HG03139 (cell line): ENCODE measurements at regions not wholly inside any gene's neighbourhood (a gene's known extent, or its start where the extent isn't known, plus 50 kb on each side); places are given as distances from the start of the nearest gene placed in this dataset.
"Not testable (repeated sequence)": the region's sequence is repeated elsewhere in the genome, so short reads cannot be mapped to it uniquely, and the experiment has no call there.

Experiments
- ATAC-seq: cut with Tn5 transposase; IDR thresholded peaks from one replicate; pipeline ENCODE4 v1.9.1; 2021; ENCODE audit not compliant: unreplicated experiment

DNA sequence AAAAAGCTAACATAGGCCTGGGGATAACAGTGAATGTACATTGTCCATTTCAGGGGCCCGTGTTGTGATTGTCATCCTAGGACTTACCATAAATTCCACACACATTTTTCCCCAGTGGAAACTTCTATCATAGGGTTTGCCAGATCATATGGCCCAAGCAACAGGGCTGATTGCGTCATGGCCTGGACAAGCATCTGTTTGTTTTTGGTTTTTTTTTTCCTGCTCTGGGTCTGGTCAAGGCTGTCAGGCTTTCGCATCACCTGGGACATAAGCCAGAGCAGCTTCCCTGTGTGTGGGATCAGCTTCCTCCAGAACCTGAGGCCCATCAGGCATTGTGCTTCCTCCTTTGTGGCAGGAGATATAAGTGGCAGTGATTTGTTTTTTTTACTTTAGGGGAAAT lies 598.5 kb upstream of the USP24 start:
- no peak for ATAC-seq

DNA sequence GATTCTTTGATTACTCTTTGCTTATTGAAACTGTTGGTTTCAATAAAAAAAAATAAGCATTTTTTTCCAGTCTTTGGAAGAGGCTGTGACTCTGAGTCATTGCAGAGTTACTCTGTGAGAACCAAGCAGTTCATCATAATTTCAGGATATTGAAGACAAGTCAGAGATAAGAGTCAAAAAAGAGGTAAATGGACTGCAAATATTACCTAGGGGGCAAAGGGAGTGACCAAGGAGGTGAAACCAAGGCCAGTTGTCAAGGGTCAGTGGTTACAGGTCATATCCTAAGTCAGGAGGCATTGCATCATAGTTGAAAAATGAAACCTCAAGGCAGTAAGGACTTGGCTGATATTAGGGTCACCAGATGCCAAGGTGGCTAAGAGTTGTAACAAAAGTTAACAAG lies 597.1 kb upstream of the USP24 start:
- no peak for ATAC-seq

DNA sequence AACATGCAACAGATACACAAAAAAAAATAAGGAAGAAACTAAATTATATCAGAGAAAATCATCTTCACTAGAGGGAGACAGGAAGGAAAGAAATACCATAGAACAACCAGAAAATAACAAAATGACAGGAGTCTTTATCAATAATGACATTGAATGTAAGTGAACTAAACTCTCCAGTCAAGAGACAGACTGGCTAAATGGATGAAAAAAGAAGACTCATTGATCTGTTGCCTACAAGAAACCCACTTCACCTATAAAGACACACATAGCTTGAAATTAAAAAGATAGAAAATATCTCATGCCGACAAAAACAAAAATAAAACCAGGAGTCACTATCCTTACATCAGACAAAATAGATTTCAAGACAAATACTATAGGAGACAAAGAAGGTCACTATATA lies 593.1 kb upstream of the USP24 start:
- ATAC-seq: no peak

DNA sequence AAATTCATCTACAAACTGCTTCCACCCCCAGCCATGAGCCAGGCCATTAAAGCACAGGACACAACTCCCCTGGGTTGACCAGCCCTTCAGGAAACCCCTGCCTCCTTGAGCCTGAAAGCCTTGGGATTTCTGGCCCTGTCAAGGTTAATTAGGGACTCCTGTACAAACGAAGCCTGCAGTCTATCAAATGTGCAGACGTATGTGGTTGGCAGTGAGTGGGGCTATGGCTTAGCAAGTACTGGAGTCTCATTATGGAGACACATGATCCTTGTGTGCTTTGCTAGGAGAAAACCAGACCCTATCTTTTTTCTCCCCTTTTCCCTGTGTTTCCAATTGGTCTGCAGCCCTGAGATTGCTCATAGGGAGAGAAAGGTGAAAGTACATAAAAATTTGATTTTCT lies 588.3 kb upstream of the USP24 start:
- ATAC-seq: no peak

DNA sequence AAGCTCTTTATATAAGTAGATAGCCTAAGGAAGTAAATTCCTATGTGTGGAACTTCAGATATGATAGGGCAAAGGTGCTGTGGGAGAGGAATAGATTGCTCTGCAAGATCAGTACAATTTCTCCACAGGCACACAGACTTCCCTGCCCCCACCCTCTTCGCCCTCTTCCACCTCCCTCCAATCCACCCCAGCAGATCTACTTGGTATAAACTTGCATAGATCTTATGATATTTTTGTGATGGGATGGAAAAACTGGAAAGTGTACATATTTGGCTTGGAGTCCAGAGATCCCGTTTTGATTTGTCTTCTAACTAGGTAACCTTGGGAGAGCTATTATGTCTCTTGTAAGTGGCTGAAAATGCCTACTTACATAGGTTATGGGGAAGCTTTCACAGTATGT lies 586.3 kb upstream of the USP24 start:
- ATAC-seq: no peak

DNA sequence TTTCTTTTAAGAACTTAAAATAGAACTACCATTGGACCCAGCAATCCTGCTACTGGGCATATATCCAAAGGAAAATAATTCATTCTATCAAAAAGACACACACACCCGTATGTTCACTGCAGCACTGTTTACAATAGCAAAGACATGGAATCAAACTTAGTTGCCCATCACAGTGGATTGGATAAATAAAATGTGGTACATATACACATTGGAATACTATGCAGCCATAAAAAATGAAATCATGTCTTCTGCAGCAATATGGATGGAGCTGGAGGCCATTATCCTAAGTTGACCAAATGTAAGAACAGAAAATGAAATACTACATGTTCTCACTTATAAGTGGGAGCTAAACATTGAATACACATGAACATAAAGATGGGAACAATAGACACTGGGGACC lies 585.3 kb upstream of the USP24 start:
- no peak for ATAC-seq

DNA sequence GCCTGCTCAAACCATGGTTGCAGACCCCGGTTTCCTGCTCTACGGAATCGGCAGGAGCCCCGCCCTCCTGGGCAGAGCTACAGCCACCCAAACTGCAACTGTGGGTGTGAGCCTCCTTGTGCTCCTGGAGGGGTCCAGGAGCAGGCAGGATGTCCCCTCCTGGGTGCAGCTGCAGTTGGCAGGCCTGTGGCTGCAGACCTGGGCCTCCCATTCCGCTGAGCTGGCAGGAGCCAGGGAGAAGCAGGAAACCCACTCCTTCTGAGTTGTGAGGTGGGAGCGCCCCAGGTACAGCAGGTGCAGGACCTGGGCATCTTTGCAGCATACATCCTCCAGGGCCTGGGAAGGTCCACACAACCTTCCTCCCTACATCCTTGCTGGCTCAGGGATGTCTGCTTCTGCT lies 578.7 kb upstream of the USP24 start:
- no peak for ATAC-seq

DNA sequence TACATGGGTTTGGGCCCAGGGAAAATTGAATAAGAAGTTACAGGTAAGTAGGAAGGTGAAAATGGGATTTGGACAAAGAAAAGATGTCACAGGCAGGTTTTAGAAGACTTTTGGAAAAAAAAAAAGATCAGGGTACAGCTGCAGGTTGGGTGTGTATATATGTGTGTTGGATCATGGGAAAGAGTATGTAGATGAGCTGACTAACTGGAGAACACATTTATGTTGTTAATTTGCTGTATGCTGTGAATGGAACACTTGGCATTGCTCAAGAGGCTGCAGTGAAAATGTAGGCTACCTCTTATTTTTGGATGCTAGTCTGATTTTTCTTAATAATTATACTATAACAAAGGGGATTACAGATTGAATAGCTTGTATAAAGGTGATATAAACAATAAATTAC lies 577.7 kb upstream of the USP24 start:
- ATAC-seq: no peak

DNA sequence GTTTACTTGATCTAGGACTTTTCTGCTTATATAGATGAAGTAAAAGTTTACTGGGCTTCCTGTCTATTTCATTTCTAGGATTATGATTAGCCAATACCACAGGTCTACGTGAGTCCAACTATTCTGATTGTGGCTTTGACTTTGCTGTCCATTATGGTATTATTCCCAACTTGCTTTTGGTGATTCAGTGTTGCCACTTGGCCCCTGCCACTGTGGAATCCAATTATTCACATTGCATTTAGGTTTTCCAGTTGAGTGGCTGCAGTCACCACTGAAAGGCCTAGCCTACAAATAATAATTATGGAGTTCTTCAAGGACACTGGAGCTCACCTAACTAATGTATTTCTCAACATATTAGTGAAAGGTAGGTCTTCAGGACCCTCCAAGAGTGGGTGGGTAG lies 574.3 kb upstream of the USP24 start:
- ATAC-seq: no peak

DNA sequence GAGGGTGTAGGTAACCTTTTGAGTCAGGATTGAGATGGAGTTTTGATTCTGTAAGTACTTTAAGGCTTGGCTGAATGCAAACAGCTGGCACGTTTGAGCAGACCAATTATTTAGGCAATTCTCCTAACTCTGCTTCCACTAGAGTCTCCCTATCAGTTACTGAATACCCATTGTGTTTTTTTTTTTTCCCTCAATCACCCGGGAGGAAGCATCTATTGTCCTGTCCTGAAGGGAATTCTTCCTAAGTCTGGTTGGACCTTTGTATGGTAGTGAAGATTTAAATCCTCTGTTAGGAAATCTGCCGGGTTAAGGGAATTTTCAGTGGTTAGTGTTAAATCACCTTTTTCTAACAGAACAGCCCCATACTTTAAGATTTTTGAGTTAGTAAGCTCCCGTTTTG lies 571.2 kb upstream of the USP24 start:
- ATAC-seq: no peak

DNA sequence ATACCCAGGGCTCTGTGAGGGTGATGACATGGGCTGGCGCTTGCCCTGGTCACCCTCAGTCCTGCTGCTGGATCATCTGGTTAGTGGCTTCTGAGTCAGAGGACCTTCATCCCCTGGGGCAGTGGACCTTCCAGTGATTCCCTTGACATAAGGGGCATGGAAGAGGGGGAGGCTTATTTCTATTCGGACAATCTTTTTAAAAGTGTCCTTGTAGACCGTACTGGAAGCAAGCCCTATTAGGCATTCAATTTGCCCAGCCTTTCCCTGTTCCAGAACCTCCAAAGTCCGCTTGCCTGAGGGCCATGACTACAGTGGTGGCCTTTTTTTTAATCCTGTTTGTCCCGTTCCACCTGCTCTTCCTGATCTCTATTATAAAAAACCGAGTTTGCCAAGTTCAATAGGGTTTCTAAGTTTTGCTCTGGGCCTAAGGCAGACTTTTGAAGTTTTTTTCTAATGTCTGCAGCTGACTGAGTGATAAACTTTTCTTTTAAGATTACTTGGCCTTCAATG lies 569.8 kb upstream of the USP24 start:
- not testable (repeated sequence) for ATAC-seq

DNA sequence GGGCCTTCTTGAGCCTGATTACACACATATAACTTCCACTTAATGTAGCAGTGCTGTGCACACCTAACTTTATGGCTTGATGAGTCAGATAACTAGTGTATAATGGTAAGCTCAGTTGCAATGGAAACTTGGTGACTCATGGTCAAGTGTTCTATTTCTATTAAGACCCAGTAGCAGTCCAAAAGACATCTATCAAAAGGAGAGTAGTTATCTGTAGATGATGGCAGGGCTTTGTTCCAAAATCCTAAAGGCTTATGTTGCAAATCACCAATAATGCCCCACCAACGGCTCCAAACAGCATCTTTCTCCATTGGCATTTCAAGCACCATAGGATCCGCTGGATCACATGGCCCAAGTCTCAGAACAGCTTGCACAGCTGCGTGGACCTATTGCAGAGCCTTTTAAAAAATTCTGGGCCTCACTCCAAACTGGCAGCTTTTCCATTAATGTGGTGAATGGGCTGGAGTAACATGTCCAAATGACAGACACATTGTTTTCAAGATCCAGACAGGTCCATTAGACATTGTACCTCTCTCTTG lies 566.8 kb upstream of the USP24 start:
- no peak for ATAC-seq

DNA sequence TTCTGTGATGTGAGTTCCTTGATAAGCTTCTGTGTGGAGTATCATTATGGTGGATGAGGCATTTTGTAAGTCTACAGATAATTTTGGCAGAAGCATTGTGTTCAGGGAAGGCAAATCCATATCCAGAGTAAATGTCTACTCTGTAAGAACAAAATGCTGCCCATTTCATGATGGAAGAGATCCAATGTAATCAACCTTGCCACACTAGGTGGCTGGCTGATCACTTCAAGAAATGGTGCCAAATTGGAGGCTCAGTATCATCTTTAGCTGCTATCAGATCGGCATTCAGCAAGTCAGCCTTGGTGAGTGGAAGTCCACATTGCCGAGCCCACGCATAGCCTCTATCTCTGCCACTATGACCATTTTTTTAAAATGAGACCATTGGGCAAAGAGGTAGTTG lies 565.8 kb upstream of the USP24 start:
- no peak for ATAC-seq

DNA sequence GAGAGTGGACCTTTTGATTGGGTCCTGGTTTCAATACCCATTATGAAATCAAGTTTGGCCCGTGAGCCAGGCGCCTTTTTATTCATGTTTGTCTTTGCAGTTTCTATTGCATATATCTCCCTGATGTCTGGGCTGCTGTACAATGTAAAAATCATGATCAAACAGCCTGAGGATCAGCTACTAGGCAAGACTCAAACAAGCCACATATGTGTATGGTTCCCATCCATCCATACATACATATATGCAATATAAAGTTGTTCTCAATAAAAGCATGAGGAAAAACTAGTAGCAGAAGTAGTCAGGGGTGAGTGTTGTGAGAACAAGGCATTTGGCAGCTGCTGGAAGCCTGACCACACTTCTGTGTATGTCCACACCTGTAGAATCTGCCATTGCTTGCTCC lies 562.4 kb upstream of the USP24 start:
- no peak for ATAC-seq

DNA sequence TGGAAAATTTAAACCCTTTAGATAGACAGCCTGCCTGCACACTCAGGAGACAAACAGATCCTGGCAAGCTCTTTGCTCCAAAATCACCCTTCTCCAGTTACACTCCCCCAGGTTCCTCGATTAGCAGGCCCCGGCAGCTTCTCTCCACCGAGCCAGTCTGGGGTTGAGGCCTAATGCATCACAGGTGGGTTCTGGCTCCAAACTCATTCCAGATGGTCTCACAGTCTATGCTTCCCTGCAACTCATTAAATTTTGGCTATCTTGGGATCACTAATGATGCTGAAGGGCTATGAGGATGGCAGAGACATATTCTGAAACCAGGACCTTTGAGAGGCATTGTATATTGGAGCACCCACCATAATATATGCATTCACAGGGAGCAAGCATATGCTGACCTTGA lies 559.8 kb upstream of the USP24 start:
- no peak for ATAC-seq

DNA sequence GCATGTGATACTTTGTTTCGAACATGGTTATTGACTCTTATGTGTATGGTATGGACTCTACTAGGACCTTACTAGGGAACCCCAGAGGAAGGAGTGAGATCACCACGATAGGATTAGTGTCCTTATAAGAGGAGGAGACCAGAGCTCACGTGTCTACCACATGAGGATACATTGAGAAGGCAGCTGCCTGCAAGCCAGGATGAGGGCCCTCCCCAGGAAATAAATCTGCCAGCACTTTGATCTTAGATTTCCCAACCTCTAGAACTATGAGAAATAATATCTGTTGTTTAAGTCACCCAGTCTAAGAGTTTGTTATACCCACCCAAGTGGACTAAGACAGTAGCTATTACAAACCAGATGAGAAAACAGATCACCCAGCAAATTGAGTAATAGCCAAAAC lies 559.3 kb upstream of the USP24 start:
- ATAC-seq: no peak

DNA sequence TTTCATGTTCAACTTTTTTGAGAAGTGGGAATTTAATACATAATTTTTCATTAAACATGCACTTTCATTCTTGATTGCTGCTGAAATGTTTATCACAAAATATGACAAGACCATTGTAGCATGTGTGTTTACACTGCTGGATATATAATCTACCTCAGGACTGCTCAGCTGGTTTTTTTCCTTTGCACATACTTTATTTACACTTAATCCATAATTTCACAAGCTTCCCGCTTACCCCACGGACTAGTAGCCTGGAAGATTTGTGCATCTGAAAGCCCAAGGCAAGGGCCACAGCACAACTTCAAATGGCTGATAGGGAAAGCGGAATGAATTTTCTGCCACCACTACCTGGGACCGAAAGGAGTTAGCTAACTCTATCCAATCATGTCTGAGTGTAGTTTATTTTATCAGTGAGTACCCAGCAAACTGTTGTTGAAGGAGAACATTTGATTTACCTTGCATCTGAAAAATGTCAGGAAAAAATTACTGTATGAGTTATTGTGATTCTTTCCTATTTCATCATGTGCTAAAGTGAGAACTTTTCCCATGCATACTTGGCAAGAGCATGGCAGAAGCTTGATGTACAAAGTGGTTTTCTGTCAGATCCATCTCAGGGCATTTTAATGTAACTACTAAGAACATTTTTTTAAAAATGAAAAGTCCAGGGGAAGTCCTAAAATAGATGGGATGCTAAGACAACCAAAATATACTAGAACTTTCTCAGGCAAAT lies 558.2 kb upstream of the USP24 start:
- no peak for ATAC-seq

DNA sequence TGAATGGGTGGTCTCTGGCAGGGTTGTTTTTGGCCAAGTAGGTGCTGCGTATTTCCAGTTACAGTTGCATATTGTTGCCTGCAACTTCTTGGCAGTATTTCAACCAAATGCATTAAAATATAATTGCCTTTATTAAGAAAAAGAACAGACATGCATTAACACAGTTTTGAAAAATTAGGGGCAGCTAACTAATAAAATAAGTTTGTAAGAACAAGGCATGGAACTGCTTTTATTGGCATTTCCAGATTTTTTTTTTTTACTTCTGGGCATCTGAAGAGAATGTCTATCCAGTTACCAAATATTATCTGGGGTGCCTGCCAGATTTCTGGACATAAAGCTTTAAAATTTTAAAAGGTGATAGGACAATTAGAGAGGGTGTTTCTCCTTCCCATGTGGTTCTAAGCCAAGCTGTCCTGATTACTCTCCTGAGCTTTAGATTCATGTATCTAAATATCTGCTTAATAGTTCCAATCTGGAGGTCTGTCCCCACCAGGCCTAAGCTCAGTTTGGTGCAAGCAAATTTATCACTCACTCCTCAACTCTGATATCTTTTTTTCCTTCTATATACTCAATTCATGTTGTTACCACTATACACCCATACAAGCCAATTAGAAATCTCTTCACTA lies 553.3 kb upstream of the USP24 start:
- ATAC-seq: no peak

DNA sequence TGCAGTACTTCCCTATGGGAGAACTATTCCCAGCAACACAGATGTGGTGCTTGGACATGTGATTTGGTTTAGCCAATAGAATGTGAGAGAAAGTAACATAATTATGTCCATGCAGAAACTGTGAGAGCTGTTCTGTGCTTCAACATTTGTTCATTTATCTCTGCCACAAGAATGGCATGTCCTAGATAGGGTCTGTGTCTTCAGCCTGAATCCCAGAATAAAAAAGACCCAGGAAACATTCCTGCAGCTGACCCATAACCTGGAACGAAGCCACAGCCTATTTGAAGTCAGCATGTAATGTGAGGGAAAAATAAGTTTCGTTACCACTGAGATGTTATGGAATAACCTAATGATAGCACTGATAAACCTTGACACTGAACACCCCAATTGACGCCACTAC lies 552.0 kb upstream of the USP24 start:
- ATAC-seq: no peak

DNA sequence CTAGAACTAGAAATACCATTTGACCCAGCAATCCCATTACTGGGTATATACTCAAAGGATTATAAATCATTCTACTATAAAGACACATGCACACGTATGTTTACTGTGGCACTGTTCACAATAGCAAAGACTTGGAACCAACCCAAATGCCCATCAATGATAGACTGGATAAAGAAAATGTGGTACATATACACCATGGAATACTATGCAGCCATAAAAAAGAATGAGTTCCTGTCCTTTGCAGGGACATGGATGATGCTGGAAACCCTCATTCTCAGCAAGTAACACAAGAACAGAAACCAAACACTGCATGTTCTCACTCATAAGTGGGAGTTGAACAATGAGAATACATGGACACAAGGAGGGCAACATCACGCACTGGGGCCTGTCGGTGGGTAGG lies 550.3 kb upstream of the USP24 start:
- not testable (repeated sequence) for ATAC-seq

DNA sequence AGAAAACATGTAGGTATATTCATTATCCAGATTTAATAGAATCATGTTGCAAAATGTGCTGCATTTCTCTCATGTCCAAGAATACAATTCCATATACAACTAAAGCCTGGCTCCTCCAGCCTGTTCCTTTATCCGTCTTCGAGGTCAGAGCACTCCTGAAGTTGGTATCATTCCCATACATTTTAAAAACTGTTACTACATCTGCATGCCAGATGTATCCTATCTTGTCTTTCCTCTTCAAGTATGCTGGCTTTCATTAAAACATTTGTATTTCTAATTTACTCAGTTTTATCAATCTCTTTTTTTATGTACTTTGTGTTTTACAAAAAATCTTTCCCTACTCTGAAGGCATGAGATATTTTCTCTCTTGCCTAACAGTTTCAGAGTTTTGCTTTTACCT lies 536.6 kb upstream of the USP24 start:
- ATAC-seq: no peak

DNA sequence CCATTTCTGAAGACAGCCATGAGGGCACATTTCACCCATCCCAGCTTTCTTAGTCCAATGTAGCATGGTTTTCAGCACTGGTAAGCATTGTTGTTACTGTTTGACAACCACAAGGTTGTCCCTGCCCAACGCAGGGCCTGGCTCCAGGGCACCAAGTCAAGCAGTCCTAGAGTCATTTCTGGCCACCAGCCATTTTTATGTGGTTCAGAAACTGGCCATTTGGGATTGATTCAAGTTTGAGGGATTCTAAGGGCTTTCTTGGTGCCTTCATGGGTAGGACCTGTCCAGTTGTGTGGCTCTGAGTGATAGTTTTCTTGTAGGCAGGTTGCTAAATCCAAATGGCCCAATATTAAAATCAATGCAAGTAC lies 535.4 kb upstream of the USP24 start:
- ATAC-seq: no peak
